GM19351 (cell line): ENCODE measurements at regions not wholly inside any gene's neighbourhood (a gene's known extent, or its start where the extent isn't known, plus 50 kb on each side); places are given as distances from the start of the nearest gene placed in this dataset.
"Not testable (repeated sequence)": the region's sequence is repeated elsewhere in the genome, so short reads cannot be mapped to it uniquely, and the experiment has no call there.

Source experiments
- ATAC-seq: cut with Tn5 transposase; IDR thresholded peaks from one replicate; pipeline ENCODE4 v1.9.1; 2021; ENCODE audit warnings: mild to moderate bottlenecking, moderate library complexity; ENCODE audit not compliant: unreplicated experiment

DNA sequence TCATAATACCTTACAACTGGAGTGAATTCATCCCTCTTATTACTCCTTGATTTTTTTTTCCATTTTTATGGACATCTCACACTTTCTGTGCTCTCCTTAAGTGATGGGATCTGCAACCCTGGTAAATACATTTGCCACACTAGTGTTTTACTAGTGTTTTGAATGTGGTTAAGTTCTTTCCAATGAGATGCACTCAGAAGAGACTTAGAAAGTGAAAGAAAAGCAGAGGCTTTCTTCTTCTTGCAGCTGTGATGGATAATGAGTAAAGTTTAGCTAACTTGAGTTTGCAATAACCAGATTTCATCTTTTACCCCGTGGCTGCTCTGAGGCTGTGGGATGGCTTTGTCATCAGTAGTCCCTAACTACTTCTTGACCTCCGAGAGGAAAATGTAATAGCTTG lies 1248.4 kb downstream of the NSUN3 start:
- no peak for ATAC-seq

DNA sequence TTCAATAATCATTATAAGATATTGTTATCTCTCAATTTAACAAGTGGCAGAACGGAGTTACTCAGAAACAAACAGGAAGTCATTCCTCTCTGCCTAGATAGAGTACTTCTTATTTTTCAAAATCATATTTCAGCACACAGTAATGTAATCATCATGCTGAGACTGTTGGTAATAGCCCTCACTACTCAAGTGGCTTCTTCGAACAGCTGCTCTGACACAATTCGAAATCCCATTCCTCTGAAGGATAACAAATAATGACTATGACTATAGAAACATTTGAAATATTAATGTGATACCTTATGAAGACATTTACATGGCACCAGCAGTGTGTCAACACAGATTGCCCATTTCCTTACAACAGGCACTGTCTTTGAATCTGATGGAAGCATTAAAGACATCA lies 1249.8 kb downstream of the NSUN3 start:
- no peak for ATAC-seq

DNA sequence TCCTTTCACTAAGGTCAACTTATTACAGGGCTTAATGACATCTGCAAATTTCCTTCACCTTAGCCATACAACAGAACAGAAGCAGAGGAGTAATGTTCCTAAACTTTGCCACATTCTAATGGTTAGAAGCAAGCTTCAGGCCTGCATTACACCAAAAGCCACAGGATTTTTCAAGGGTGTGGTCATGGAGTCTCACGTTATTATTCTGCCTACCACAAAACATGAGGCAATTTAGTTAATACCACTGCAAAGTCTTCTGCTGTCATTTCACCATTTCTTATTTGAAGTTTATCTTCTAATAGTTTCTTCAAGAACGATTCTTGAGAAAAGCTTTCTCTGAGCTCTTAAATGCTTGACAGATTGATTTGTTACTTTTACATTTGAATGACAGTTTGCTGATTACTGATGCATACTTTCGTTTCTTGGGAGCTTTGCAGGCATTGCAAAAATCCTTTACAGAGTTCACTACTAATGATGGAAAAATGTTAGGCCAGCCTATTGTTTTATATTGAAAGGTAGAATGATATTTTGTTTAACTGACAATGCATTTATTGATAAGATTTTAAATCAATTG lies 1257.1 kb downstream of the NSUN3 start:
- ATAC-seq: no peak

GRCh38 chr3:95327478-95327877 lies 1264.6 kb downstream of the NSUN3 start:
- ATAC-seq: no peak

- no peak for ATAC-seq
Measured at GRCh38 chr3:95333826-95334225, 1271.0 kb downstream of the NSUN3 start.

DNA sequence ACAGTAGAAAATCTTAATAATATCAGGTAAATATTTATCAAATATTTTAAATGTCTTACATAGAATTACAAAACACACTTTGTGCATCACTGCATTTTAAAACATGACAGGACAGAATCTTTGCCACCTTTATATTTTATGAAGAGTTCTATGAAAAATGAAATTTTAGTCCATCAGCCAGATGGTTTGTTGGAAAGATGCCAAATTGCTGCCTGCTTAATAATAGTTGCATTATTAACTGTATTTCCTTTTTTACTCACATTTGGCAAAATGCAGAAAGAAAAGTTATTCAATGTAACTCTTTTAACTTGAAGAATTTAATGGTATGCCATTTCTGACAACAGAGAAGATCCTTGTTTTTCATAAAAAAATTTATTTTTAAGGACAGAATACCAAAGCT lies 1271.6 kb downstream of the NSUN3 start:
- ATAC-seq: no peak

DNA sequence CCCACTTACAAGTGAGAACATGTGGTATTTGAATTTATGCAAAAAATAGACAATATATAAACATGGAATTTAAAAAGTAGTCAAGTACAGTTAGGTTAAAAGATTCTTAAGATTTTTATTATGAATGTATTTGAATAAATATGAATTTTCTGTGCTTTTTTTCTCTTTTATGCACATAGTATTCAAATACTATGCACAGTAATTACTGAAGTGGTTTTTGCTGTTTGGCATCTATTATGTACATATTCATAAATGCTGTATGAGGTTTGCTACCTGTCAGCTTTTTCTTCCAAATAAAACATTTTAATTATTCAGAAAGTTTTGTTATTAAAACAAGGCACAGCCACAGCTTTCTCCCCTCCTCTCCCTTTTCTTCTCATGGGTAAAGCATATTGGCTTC lies 1272.7 kb downstream of the NSUN3 start:
- ATAC-seq: no peak

DNA sequence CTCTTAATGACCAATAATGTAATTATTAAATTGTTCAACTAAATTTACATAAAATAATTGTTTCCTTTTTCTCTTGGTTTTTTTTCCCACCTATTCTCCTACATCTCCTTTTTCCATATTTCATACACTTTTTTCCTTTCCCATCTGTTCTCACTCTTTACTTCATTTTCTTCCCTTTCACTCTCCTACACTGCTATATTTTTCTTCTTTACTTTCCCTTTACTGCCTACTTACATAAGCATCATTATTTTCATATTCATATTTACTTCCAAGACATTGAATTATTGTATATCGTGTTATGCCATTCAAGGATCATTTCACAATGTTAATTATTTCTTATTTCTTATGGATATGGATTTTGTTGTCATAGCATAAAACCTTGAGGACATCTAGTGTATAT lies 1275.6 kb downstream of the NSUN3 start:
- no peak for ATAC-seq

DNA sequence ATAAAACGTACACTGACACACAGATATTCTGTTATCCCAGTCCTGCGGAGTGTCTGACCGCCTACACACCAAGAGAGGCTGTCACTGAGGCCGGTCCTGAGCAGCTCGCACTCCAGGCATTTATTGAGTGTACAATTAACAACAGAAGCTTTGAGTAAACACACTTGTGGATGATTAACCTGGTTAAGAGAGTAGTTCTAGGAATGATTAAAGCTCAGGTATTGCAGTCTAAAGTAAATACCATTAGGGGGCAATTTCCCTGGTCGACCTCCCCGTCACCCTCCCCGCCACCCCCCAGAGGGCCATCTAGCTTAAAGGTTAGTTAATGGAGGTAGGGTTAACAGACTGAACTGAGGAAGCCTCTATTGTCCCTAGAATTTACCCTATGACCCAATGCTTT lies 1278.5 kb downstream of the NSUN3 start:
- no peak for ATAC-seq

- ATAC-seq: no peak
Measured at GRCh38 chr3:95343228-95343627, 1280.4 kb downstream of the NSUN3 start.

DNA sequence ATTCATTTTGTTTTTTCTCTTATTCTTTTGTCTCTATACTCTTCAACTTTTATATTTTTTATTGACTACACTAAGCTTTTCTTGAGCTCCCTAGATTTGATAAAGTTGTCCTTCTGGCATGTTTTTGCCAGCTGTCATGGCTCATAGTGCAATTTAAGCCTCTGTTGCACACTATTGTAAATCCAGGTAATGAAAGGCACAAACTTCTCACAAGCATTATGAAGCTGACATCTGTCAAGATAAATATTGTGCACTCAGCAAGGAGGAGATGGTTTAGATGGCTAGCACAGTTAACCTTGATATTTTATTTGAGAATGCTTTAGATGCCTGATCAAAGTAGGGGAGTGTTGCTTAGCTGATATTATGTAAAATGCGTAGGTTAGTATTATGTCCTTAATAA lies 1280.9 kb downstream of the NSUN3 start:
- no peak for ATAC-seq

DNA sequence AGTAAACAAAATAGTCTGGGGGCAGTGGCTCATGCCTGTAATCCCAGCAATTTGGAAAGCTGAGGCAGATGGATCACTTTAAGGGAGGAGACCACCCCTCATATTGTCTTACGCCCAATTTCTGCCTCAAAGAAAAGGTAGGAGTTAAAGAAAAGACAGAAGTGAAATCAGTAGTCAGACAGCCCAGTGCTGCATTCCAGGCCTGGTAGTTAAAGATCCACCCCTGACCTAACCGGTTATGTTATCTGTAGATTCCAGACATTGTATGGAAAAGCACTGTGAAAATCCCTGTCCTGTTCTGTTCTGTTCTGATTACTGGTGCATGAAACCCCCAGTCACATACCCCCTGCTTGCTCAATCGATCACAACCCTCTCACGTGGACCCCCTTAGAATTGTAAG lies 1285.1 kb downstream of the NSUN3 start:
- not testable (repeated sequence) for ATAC-seq

- ATAC-seq: no peak
Measured at GRCh38 chr3:95348879-95349278, 1286.0 kb downstream of the NSUN3 start.

DNA sequence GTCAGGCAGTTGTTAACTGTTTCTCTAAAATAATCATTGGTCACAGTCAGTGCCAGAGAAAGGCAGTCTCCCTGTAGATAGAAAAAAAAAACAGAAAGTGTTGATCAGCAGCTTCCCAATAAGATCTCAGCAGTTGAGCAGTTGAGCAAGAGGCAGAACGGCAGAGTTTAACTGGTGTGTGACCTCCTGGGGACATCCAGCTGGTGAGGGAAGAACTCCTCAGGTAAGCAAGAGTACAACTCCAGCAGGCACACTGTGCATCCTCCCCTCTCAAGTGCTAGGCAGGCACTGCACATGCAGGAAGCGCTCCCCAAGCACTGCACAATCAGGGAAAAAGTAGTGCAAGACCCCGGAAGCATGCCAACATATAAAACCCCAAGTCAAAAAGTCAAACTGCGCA lies 1287.2 kb downstream of the NSUN3 start:
- ATAC-seq: no peak

- no peak for ATAC-seq
Measured at GRCh38 chr3:95351158-95351557, 1288.3 kb downstream of the NSUN3 start.

- no peak for ATAC-seq
Measured at GRCh38 chr3:95352471-95352870, 1289.6 kb downstream of the NSUN3 start.

DNA sequence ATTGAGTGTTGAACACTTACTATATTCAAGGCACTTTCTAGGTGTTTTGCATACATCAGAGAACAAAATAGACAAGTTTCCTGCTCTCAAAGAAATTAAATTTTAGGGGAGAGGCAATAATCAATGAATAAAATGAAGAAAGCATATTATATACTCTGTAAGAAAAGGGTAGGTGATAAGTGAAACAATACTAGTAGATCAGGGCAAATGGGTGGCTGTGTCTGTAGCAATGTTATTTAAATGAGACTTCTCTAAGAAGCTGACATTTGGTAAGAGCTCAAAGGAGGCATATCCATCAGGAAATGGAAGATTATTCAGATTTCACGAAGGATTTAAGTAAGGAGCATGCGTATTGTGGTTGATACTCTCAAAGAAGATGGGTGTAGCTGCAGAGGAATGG lies 1291.6 kb downstream of the NSUN3 start:
- no peak for ATAC-seq

GRCh38 chr3:95356764-95357501 lies 1294.1 kb downstream of the NSUN3 start:
- no peak for ATAC-seq

DNA sequence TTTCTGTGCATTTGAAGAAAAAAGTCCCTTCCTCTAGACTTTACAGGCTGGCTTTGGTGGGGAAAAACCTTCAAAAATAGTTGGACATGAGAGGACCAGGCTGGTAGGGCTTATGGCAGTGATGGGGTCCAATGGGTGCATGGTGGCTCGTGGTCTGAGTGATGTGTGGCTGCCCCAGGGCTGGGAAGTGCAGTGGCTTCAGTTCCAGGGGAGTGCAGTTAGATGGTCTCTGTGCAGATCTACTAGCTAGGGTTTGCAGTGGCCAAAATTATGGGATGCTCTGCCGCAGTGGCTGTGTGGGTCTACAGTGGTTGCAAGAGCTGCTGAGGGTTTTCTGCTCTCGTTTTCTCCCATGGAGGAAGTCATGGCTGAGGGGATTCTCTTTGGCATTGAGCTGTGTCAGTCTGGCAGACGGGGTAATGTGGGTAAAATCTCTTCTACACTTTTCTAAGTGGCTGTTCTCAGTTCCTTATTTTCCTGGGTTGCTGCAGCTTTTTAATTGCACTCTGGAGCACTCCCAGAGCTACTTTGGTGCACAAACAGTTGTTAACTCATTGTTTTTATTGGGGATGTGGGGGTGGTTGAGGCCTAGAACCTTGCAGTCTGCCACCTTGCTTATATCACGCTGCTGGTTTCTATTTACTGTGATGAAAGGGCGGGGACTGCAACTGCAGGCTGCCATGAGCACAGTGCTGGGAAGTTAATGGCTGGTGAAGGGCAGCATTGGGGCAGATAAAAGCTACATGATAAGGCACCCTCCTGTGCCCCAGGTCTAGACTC lies 1324.6 kb downstream of the NSUN3 start:
- no peak for ATAC-seq

DNA sequence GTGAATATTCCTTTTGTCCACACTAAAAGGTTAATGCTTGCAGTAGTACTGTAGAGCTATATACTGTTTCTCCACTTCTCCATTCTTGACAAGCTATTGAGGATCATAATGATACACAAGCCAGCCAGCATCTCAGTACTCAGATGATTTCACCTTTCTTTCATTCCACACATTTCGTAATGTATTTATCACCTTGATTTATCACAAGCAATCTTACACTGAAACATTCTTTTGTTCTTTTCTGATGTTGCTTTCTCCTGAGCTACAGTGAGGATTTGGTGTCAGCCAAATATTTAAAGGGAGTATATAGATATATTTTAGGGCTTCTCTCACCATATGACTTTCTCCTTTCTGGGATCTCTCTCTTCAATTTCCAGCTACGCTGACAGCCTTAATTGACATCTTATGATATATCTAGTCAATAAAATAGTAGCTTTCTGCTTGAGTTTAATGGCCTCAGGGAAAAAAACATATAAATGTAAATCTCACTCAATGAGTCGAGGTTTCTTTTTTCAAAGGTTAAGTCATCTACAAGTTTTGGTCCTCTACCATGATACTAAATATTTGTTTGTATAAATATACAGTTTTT lies 1327.0 kb downstream of the NSUN3 start:
- no peak for ATAC-seq

DNA sequence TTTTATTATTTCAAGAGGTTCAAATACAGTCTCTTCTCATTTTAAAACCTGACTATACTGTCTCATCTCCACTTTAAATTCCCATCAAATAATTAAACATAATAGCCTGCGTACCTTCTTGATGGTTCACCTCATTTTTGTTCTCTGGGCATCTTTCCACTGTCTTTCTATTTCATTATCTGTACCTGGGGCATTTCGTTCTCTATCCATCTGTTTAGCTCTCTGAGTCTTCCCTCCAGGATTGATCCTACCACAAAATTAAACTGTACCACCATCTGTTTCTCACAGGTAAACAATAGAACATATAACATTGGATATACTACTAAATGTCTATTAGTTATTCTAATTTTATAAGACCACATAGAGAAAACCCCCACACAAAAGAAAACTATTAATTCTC lies 1331.4 kb downstream of the NSUN3 start:
- no peak for ATAC-seq

DNA sequence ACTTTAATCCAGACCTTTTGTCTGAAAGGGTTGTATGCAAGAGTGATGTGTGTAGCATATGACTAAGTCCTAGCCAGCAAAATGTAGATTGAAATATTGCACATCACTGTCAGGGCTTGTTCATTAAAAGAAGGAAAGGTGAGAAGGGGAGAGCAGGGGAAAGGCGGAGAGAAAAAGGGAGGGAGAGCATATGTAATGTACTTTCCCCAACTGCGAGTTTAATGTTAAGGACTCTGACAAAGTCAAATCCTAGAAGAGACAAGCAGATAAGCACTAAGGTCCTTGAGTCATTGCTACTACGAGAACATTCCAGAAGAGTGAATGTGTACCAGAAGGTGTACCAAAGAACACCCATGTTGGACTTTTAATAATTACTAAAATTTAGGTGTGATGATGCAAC lies 1336.7 kb downstream of the NSUN3 start:
- no peak for ATAC-seq
